Lower lobe of right lung (tissue), 2 donors: ENCODE measurements at regions not wholly inside any gene's neighbourhood (a gene's known extent, or its start where the extent isn't known, plus 50 kb on each side); places are given as distances from the start of the nearest gene placed in this dataset.
A peak's percentile ranks its signal among the peaks of the same experiment; 100 is the strongest.
"Not testable (repeated sequence)": the region's sequence is repeated elsewhere in the genome, so short reads cannot be mapped to it uniquely, and the experiment has no call there.

Source experiments
- ATAC-seq, 2 donors: fragments of 200-7000 bp; cut with Tn5 transposase; one replicate each; pipeline ENCODE4 v1.9.1; 2020 to 2022; ENCODE audit warnings: mild to moderate bottlenecking in 2 of 2, moderate library complexity in 2 of 2
- DNase-seq: peaks from one replicate; pipeline ENCODE4 v3.0.0-alpha.2; 2020
- H3K27ac ChIP-seq: fragments of 200-600 bp; one replicate; pipeline ENCODE4 v1.8.0; 2022
- H3K27me3 ChIP-seq: fragments of 200-600 bp; one replicate; pipeline ENCODE4 v1.8.0; 2022; ENCODE audit warnings: low read depth
- H3K36me3 ChIP-seq: fragments of 200-600 bp; one replicate; pipeline ENCODE4 v1.8.0; 2022; ENCODE audit warnings: mild to moderate bottlenecking
- H3K4me1 ChIP-seq: fragments of 200-600 bp; one replicate; pipeline ENCODE4 v1.8.0; 2022
- H3K4me3 ChIP-seq: fragments of 200-600 bp; one replicate; pipeline ENCODE4 v1.8.0; 2022; ENCODE audit warnings: mild to moderate bottlenecking
- H3K9me3 ChIP-seq: fragments of 200-600 bp; one replicate; pipeline ENCODE4 v1.8.0; 2022
- intact Hi-C: fragments of 100-400 bp; cut with DNase I; formaldehyde crosslinking; loops from one replicate; pipeline ENCODE4 v1.11.0; 2022
- TF ChIP-seq, protein P1 (sequence below): fragments of 200-600 bp; IDR thresholded peaks from one replicate; pipeline ENCODE4 v1.8.0; 2022; ENCODE audit warnings: antibody characterized with exemption, mild to moderate bottlenecking
- donor health status: DM: no; HTN: yes; CAD: no; lungs with severe emphysema.

DNA sequence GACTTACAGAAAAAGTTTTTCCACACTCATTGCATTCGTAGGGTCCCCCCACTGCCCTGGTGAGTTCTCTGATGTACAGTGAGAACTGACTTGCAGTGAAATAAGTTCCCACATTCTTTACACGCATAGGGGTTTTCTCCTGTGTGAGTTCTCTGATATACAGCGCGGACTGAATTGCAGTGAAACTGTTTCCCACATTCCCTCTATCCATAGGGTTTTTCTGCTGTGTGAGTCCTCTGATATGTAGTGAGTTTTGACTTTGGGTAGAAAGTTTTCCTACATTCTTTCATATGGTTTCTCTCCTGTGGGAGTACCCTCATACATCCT, 147.0 kb downstream of the GLRX3 start:
- Histone ChIP-seq H3K4me3 (no peak overlapping the region), H3K4me1 (no peaks in the 10 kb centered on the region), H3K36me3 (no peaks in the 10 kb centered on the region), H3K27ac (no peak overlapping the region), H3K27me3 (no peaks in the 10 kb centered on the region), H3K9me3 (peaks cover 85% of the 10 kb centered on the region)
- DNase-seq: no peak
- TF ChIP-seq, protein P1, sequence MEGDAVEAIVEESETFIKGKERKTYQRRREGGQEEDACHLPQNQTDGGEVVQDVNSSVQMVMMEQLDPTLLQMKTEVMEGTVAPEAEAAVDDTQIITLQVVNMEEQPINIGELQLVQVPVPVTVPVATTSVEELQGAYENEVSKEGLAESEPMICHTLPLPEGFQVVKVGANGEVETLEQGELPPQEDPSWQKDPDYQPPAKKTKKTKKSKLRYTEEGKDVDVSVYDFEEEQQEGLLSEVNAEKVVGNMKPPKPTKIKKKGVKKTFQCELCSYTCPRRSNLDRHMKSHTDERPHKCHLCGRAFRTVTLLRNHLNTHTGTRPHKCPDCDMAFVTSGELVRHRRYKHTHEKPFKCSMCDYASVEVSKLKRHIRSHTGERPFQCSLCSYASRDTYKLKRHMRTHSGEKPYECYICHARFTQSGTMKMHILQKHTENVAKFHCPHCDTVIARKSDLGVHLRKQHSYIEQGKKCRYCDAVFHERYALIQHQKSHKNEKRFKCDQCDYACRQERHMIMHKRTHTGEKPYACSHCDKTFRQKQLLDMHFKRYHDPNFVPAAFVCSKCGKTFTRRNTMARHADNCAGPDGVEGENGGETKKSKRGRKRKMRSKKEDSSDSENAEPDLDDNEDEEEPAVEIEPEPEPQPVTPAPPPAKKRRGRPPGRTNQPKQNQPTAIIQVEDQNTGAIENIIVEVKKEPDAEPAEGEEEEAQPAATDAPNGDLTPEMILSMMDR: no peak
- ATAC-seq: no peak
- intact Hi-C loops: no loop called here

DNA sequence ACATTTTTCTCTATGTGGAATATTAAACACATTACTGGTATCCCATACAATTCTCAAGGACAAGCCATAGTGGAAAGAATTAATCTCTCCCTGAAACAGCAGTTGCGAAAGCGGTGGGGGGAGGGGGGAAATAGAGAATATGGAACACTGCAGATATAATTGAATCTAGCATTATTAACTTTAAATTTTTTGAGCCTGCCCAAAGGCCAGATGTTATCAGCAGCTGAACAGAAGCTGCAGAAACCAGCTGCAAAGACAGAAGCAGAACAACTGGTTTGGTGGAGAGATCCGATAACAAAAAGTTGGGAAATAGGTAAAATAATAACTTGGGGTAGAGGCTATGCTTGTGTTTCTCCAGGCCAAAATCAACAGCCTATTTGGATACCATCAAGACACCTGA, 159.6 kb downstream of the GLRX3 start:
- H3K27ac ChIP-seq, ATAC-seq, H3K36me3 ChIP-seq, DNase-seq, H3K4me3 ChIP-seq, H3K4me1 ChIP-seq, intact Hi-C loops, H3K27me3 ChIP-seq: not testable (repeated sequence)
- peaks cover 33% of the 10 kb centered on the region for H3K9me3 ChIP-seq

DNA sequence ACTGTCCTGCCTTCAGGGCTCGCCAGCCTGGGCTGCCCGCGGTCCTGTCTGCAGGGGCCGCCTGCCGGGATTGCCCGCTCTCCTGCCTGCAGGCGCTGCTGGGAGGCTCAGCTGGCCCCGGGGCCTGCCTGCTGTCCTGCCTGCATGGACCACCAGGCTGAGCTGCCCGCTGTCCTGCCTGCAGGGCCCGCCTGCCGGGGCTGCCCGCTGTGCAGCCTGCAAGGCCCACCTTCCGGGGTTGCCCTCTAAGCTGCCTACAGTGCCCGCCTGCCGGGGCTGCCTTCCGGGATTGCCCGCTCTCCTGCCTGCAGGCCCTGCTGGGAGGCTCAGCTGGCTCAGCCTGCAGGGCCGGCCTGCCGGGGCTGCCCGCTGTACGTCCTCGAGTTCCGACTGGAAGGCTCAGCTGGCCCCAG, 164.4 kb downstream of the GLRX3 start:
- H3K9me3 ChIP-seq: peaks cover 28% of the 10 kb centered on the region
- peak; percentile 73 for DNase-seq
- TF ChIP-seq, protein P1: no peak
- intact Hi-C loops: no loop called here
- peak overlapping the region; percentile 67 for H3K4me3 ChIP-seq
- H3K27me3 ChIP-seq: no peaks in the 10 kb centered on the region
- H3K27ac ChIP-seq: peak overlapping the region; percentile 89
- H3K4me1 ChIP-seq: peaks cover 8% of the 10 kb centered on the region
- peak; percentile 81 to 89 for ATAC-seq
- no peaks in the 10 kb centered on the region for H3K36me3 ChIP-seq

DNA sequence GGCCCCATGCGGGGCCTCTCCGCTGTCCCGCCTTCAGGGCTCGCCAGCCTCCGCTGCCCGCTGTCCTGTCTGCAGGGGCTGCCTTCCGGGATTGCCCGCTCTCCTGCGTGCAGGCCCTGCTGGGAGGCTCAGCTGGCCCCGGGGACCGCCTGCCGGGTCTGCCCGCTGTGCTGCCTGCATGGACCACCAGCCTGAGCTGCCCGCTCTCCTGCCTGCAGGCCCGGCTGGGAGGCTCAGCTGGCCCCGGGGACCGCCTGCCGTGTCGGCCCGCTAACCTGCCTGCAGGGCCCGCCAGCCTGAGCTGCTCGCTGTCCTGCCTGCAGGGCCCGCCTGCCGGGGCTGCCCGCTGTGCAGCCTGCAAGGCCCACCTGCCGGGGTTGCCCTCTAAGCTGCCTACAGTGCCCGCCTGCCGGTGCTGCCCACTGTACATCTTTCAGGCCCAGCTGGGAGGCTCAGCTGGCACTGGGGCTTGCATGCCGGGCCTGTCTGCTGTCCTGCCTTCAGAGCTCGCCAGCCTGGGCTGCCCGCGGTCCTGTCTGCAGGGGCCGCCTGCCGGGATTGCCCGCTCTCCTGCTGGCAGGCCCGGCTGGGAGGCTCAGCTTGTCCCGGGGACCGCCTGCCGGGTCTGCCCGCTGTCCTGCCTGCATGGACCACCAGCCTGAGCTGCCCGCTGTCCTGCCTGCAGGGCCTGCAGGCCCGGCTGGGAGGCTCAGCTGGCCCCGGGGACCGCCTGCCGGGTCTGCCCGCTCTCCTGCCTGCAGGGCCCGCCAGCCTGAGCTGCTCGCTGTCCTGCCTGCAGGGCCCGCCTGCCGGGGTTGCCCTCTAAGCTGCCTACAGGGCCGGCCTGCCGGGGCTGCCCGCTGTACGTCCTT, 165.1 kb downstream of the GLRX3 start:
- Histone ChIP-seq H3K27me3 (no peaks in the 10 kb centered on the region), H3K27ac (peak overlapping the region; percentile 89), H3K9me3 (peaks cover 30% of the 10 kb centered on the region), H3K4me3 (peak overlapping the region; percentile 67), H3K36me3 (no peaks in the 10 kb centered on the region), H3K4me1 (peaks cover 8% of the 10 kb centered on the region)
- DNase-seq (peak; percentile 83), ATAC-seq (peak; percentile 81 to 93)
- TF ChIP-seq, protein P1: no peak
- intact Hi-C loops: no loop called here

DNA sequence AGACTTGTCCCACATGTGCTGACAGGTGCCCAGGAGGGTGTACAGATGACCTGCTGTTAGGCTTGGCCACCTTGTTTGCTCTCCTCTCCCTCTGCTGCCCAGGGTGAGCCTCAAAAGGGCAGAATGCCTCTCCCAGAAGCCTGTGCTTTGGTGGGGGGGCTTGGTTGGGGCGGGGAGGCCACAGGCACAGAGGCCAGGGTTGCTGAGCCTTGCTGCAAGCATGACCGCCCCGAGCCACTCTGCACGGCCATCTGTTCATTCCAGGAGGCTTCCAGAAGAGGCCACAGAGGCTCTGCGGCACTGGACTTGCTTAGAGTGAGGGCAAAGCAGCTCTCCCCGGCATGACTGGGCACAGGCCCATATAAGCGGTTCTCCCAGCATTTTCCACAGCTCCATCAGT, 190.8 kb downstream of the GLRX3 start:
- H3K4me1 ChIP-seq: no peaks in the 10 kb centered on the region
- ATAC-seq (no peak), DNase-seq (no peak)
- no peaks in the 10 kb centered on the region for H3K27me3 ChIP-seq
- no peak overlapping the region for H3K27ac ChIP-seq
- intact Hi-C loops: no loop called here
- TF ChIP-seq, protein P1: no peak
- no peaks in the 10 kb centered on the region for H3K36me3 ChIP-seq
- no peaks in the 10 kb centered on the region for H3K9me3 ChIP-seq
- H3K4me3 ChIP-seq: no peak overlapping the region

DNA sequence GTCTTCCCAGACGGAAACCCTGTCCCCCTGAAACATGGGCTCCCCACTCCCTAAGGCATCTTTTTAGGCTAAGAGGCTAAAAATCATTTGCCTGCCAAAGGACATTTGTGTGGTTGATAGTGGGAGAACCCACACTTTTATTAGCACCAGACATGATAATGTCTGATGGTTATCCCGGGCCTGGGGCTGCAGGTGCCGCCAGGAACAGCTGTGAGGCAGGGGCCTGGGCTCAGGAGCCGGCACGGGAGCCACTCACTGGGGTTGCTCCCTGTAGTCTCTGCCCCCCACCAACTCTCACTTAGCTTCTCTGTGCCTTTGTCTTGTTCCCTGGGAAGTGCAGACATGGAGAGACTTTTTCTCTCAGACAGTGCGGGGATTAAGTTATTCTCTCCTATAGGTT, 193.6 kb downstream of the GLRX3 start:
- no peaks in the 10 kb centered on the region for H3K4me1 ChIP-seq
- H3K9me3 ChIP-seq: no peaks in the 10 kb centered on the region
- ATAC-seq: no peak
- DNase-seq: no peak
- H3K27me3 ChIP-seq: no peaks in the 10 kb centered on the region
- no peaks in the 10 kb centered on the region for H3K36me3 ChIP-seq
- TF ChIP-seq, protein P1: no peak
- H3K27ac ChIP-seq: no peak overlapping the region
- intact Hi-C loops: no loop called here
- H3K4me3 ChIP-seq: no peak overlapping the region
